RWPE1 (cell line): ENCODE measurements at regions not wholly inside any gene's neighbourhood (a gene's known extent, or its start where the extent isn't known, plus 50 kb on each side); places are given as distances from the start of the nearest gene placed in this dataset.

Source experiments
- CTCF ChIA-PET: fragments of 350-600 bp; sonication (Branson Sonifier 250); formaldehyde crosslinking; extraction: SDS; loops from one replicate; lab custom pipeline; 2021; lab: Yijun Ruan, JAX
- POLR2A ChIA-PET: fragments of 400-600 bp; formaldehyde crosslinking; extraction: SDS; loops from one replicate; lab custom pipeline; 2020; ENCODE audit warnings: antibody characterized with exemption; ENCODE audit not compliant: low non-redundant PET; lab: Yijun Ruan, JAX
- DNase-seq: peaks from one replicate; pipeline ENCODE4 v3.0.0; 2012; ENCODE audit warnings: low spot score
- H3K27ac ChIP-seq: fragments of 450-650 bp; 2 replicates; pipeline ENCODE4 v1.5.1; 2017
- TF ChIP-seq, protein P1 (sequence below): fragments of 450-650 bp; conservative IDR thresholded peaks from 2 replicates; pipeline ENCODE4 v1.5.1; 2017; ENCODE audit warnings: low read depth, mild to moderate bottlenecking

- no peak for DNase-seq
- ChIA-PET POLR2A (no interaction called here), CTCF (no interaction called here)
- H3K27ac ChIP-seq = no peak overlapping the region
- TF ChIP-seq, protein P1, sequence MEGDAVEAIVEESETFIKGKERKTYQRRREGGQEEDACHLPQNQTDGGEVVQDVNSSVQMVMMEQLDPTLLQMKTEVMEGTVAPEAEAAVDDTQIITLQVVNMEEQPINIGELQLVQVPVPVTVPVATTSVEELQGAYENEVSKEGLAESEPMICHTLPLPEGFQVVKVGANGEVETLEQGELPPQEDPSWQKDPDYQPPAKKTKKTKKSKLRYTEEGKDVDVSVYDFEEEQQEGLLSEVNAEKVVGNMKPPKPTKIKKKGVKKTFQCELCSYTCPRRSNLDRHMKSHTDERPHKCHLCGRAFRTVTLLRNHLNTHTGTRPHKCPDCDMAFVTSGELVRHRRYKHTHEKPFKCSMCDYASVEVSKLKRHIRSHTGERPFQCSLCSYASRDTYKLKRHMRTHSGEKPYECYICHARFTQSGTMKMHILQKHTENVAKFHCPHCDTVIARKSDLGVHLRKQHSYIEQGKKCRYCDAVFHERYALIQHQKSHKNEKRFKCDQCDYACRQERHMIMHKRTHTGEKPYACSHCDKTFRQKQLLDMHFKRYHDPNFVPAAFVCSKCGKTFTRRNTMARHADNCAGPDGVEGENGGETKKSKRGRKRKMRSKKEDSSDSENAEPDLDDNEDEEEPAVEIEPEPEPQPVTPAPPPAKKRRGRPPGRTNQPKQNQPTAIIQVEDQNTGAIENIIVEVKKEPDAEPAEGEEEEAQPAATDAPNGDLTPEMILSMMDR = no peak
Observed at GRCh38 chr9:1461812-1462211, 411.7 kb downstream of the DMRT2 start.

DNA sequence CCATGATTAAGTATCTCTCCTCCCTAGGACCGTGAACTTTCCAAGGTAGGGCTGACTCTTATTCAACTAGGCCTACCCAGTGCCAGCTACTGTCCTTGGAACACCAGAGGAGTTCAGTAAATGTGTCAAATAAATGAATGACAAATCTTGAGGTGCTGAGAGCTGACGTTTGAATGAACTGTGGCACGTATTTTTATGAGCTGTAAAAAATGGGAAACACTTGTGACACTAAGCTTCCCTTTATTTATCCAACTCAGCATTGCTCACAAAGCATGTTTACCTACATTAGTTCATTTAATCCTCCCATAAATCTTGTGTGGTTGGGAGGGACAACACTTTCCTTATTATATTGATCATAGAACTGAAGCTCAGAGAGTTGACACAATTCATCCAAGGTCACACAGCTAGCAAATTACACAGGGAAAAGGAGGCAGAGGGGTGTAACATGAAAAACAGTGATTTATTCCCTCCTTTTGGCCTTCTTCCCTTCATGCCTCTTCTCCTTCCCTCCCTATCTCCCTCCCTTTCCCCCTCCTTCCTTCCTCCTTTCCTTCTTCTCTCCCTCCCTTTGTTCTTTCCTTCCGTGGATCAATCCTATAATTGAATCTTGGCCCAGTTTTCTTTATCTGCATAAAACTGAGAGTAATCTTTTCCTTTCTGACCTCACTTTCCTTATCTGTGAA is 412.6 kb downstream of the DMRT2 start:
- TF ChIP-seq, protein P1 = no peak
- CTCF ChIA-PET = interaction anchor here (0.7 kb wide), 1 partner anchor 715 kb away, joined by 3 read pairs; no protein-coding TSS in a partner anchor
- POLR2A ChIA-PET = no interaction called here

GRCh38 chr9:1469996-1470395 is 419.8 kb downstream of the DMRT2 start:
- CTCF ChIA-PET = interaction anchor here (0.6 kb wide), 1 partner anchor 355 kb away, joined by 3 read pairs; no protein-coding TSS in a partner anchor
- POLR2A ChIA-PET = no interaction called here
- no peak overlapping the region for H3K27ac ChIP-seq
- TF ChIP-seq, protein P1 = no peak
- no peak for DNase-seq

More for the DNA sequence above, 412.6 kb downstream of the DMRT2 start:
- H3K27ac ChIP-seq = no peak overlapping the region
- DNase-seq = no peak

- POLR2A ChIA-PET = no interaction called here
- no peak for DNase-seq
Observed at GRCh38 chr9:1473956-1474634, 423.9 kb downstream of the DMRT2 start.

DNA sequence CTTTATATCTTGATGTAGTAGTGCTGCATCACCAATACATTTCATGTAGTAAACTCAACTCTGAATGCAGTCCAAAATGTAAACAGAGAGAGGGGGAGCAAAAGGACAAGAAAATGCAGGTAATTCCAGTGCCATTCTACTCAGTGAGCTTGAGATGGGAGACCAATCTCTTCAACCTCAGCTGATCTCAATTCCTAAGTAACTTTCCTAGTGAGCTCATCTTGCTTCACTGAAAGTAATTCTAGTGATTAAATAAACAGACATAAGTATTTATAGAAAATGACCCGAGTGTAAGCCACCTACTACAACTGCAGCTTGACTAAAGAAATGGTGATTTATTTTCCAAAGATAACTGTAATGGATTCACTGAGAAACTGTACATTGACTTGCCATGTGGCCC is 424.5 kb downstream of the DMRT2 start:
- no peak overlapping the region for H3K27ac ChIP-seq
- ChIA-PET POLR2A (no interaction called here), CTCF (no interaction called here)
- DNase-seq = no peak
- TF ChIP-seq, protein P1 = no peak

More at GRCh38 chr9:1473956-1474634, 423.9 kb downstream of the DMRT2 start:
- CTCF ChIA-PET = no interaction called here
- H3K27ac ChIP-seq = no peak overlapping the region
- TF ChIP-seq, protein P1 = no peak

GRCh38 chr9:1490341-1491232 is 440.4 kb downstream of the DMRT2 start:
- H3K27ac ChIP-seq = no peak overlapping the region
- TF ChIP-seq, protein P1 = no peak
- POLR2A ChIA-PET = no interaction called here
- CTCF ChIA-PET = no interaction called here
- DNase-seq = no peak
